ENCODE measurements at regions not wholly inside any gene's neighbourhood (a gene's known extent, or its start where the extent isn't known, plus 50 kb on each side); places are given as distances from the start of the nearest gene placed in this dataset.
"Not testable (repeated sequence)": the region's sequence is repeated elsewhere in the genome, so short reads cannot be mapped to it uniquely, and the experiment has no call there.

DNA sequence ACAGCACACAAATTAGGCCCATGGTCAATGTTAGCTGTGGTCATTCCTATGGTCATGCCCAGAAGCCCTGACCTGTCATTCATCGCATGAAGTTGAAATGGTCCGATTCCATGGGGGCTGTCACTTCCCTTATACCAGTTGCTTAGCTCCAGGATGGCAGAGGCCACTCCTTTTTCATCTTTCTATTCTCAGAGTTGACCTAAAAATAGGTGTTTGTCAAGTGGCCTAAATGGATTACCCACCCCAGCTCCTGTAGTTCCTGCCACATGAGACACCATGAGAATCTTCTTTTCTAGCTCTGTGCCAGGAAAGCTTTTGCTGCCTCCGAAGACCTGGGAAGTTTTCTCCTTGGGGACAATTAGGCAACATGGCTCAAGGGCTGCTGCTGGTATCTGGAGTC lies 141.2 kb upstream of the TRIM73 start:
- H3K27me3 Mint-ChIP-seq; H3K4me1 Mint-ChIP-seq (ENCODE audit: low read depth in 2 of 2); H3K36me3 Mint-ChIP-seq (ENCODE audit: insufficient read depth); H3K4me3 Mint-ChIP-seq; H3K9me3 Mint-ChIP-seq; H3K27ac Mint-ChIP-seq; ATAC-seq (replicated peaks); DNase-seq: not testable (repeated sequence)

DNA sequence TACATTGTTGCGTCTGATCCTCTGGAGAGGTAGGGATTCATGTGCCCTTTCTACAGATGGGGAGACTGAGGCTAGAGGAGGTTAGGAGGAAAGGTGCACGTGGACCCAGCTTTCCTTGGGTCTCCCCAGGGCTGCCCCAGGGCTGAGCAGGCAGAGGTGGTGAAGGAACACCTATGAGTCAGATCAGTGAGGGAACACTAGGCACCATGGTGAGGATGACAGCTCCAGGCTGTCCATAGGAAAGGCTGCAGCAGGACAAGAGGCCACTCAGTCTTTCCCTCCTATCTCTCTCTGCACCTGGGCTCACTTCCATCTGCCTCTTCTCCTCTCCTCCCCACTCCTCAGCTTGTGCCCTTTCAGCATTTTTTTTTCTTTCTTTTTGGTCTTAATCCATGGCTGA lies 138.0 kb upstream of the TRIM73 start:
- not testable (repeated sequence) for H3K4me3 Mint-ChIP-seq; H3K36me3 Mint-ChIP-seq (ENCODE audit: insufficient read depth); H3K27me3 Mint-ChIP-seq; DNase-seq; H3K4me1 Mint-ChIP-seq (ENCODE audit: low read depth in 2 of 2); ATAC-seq (replicated peaks); H3K27ac Mint-ChIP-seq; H3K9me3 Mint-ChIP-seq

DNA sequence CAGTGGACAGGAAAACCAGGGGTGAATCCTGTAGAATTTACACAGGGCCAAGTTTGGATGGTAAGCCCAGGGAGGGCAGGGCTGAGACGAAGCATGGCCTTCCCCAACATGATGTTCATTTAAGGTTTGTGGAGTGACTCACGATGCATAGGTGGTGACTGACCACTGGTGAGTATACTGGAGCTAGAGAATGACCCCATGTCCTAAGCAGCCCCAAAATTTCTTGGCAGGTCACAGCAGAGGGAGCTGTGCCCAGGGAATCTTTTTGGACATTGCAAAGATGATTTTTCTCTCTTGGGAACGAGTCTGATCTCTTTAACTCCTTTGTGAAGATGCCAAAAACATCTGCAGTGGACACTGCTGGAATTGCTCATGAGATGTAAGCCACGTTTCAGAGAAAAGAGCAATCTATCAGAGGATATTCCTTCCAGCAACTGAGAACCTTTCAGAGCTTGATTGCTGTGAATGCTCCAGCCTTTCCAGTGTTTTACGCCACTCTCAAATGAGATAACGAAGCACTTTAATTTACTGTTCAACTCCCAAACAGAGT lies 135.9 kb upstream of the TRIM73 start:
- H3K27ac Mint-ChIP-seq; H3K4me3 Mint-ChIP-seq; DNase-seq; ATAC-seq (replicated peaks); H3K9me3 Mint-ChIP-seq; H3K27me3 Mint-ChIP-seq; H3K4me1 Mint-ChIP-seq (ENCODE audit: low read depth in 2 of 2); H3K36me3 Mint-ChIP-seq (ENCODE audit: insufficient read depth): not testable (repeated sequence)

DNA sequence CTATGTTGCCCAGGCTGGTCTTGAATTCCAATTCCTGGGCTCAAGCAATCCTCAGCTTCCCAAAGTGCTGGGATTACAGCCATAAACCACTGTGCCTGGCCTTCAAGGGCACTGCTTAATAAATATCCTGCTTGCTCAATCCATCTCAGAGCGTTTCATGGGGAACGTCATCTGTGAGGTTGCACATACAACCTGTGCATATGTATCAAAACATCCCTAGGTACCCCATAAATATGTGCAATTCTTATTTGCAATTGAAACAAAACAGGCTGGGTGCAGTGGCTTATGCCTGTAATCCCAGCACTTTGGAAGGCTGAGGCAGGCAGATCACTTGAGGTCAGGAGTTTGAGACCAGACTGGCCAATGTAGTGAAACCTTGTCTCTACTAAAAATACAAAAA lies 133.8 kb upstream of the TRIM73 start:
- not testable (repeated sequence) for H3K36me3 Mint-ChIP-seq (ENCODE audit: insufficient read depth); H3K4me3 Mint-ChIP-seq; ATAC-seq (replicated peaks); H3K9me3 Mint-ChIP-seq; H3K27me3 Mint-ChIP-seq; H3K27ac Mint-ChIP-seq; H3K4me1 Mint-ChIP-seq (ENCODE audit: low read depth in 2 of 2); DNase-seq

DNA sequence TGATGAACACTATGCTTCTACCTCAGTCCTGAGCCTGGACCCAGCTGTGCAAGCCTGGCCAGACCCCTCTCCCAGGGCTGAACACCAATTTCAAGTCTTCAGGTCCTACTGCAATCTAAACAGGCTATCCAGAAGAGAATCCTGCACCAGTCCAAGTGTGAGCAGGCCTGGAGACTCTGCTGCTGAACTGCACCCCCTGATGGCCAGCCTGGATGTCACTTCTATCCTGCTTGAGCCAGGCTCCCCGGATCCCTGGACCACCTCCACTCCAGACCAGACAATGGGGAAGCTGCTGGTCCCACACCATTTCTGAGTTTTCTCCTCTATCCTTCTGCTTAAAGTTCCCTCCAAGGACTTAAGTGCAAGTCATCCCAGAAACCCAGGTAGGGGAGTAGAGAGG lies 127.3 kb upstream of the TRIM73 start:
- not testable (repeated sequence) for H3K4me1 Mint-ChIP-seq (ENCODE audit: low read depth in 2 of 2); H3K27ac Mint-ChIP-seq; H3K27me3 Mint-ChIP-seq; H3K9me3 Mint-ChIP-seq; ATAC-seq (replicated peaks); H3K36me3 Mint-ChIP-seq (ENCODE audit: insufficient read depth); H3K4me3 Mint-ChIP-seq; DNase-seq

DNA sequence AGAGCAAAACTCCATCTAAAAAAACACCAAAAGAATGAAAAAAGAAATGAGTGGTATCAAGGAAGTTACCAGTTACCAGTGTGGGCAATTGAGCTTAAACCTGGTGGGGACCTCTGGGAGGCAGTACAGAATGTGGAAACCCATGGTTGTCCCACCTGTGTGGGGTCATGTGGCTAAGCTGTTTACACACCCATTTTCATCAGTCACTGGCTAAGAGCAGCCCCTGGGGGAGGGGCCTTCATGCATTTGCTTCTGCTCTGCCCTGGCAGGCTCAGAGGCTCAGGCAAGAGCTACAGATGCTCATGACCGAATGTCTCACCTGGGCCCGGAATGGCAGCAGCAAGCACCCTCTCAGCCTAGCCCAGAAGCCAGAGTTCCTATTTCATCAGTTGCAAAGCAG lies 126.3 kb upstream of the TRIM73 start:
- ATAC-seq (replicated peaks) = not testable (repeated sequence)

DNA sequence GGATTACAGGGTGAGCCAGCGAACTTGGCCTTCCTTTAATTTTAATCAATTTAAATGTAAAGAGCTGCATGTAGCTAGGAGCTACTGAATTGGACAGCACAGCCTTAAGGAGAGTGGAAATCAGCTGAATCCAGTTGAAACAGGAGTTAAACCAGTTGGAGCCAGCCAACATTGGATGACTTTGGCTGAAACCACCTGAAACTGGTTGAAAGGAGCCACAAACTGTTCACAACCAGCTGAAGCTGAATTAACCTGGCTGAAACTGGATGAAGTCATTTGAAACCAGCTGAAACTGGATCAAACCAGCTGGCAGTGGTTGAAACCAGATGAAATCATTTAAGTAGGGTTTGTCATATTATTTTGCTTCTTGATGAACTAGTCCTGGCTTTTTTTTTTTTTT lies 121.3 kb upstream of the TRIM73 start:
- not testable (repeated sequence) for H3K27me3 Mint-ChIP-seq; DNase-seq; H3K36me3 Mint-ChIP-seq (ENCODE audit: insufficient read depth); ATAC-seq (replicated peaks); H3K4me1 Mint-ChIP-seq (ENCODE audit: low read depth in 2 of 2); H3K4me3 Mint-ChIP-seq; H3K9me3 Mint-ChIP-seq; H3K27ac Mint-ChIP-seq

More for the DNA sequence above, 126.3 kb upstream of the TRIM73 start:
- H3K27ac Mint-ChIP-seq; H3K36me3 Mint-ChIP-seq (ENCODE audit: insufficient read depth); H3K27me3 Mint-ChIP-seq; H3K4me3 Mint-ChIP-seq; H3K9me3 Mint-ChIP-seq; DNase-seq; H3K4me1 Mint-ChIP-seq (ENCODE audit: low read depth in 2 of 2): not testable (repeated sequence)

All from effector memory CD8-positive, alpha-beta T cell (primary cell).